ENCODE measurements at regions not wholly inside any gene's neighbourhood (a gene's known extent, or its start where the extent isn't known, plus 50 kb on each side); places are given as distances from the start of the nearest gene placed in this dataset.

GRCh38 chr12:74250891-74251290, 286.7 kb upstream of the ATXN7L3B start:
- TF ChIP-seq, protein P1, sequence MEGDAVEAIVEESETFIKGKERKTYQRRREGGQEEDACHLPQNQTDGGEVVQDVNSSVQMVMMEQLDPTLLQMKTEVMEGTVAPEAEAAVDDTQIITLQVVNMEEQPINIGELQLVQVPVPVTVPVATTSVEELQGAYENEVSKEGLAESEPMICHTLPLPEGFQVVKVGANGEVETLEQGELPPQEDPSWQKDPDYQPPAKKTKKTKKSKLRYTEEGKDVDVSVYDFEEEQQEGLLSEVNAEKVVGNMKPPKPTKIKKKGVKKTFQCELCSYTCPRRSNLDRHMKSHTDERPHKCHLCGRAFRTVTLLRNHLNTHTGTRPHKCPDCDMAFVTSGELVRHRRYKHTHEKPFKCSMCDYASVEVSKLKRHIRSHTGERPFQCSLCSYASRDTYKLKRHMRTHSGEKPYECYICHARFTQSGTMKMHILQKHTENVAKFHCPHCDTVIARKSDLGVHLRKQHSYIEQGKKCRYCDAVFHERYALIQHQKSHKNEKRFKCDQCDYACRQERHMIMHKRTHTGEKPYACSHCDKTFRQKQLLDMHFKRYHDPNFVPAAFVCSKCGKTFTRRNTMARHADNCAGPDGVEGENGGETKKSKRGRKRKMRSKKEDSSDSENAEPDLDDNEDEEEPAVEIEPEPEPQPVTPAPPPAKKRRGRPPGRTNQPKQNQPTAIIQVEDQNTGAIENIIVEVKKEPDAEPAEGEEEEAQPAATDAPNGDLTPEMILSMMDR (optimal IDR thresholded peaks at IDR 0.05 in 1 of 3, IDR thresholded peaks at IDR 0.05 in 1 of 3, conservative IDR thresholded peaks at IDR 0.05 in 1 of 3; ENCODE audit: extremely low read depth in 1 of 3, insufficient read depth in 2 of 3, low read length in 3 of 3): no peak
- no peak for TF ChIP-seq EZH2 (IDR thresholded peaks at IDR 0.05; ENCODE audit: low read length)

All from keratinocyte (primary cell).